Mesodermal cell (in vitro differentiated cells): ENCODE measurements at regions not wholly inside any gene's neighbourhood (a gene's known extent, or its start where the extent isn't known, plus 50 kb on each side); places are given as distances from the start of the nearest gene placed in this dataset.

Source experiments
- H3K27ac ChIP-seq: 2 replicates; pipeline ENCODE4 v1.7.0; 2013; ENCODE audit warnings: mild to moderate bottlenecking, low read depth, low read length, moderate library complexity; ENCODE audit not compliant: severe bottlenecking
- H3K36me3 ChIP-seq: 2 replicates; pipeline ENCODE4 v1.7.1; 2013; ENCODE audit warnings: mild to moderate bottlenecking, low read length, moderate library complexity; ENCODE audit not compliant: control insufficient read depth, insufficient read depth
- H3K4me1 ChIP-seq: one replicate; pipeline ENCODE4 v1.7.1; 2013; ENCODE audit warnings: mild to moderate bottlenecking, low read length; ENCODE audit not compliant: insufficient read depth, control insufficient read depth, poor library complexity, severe bottlenecking
- H3K4me3 ChIP-seq: 2 replicates; pipeline ENCODE4 v1.7.0; 2013; ENCODE audit warnings: low read length, control low read depth, mild to moderate bottlenecking; ENCODE audit not compliant: insufficient read depth, poor library complexity, severe bottlenecking; ENCODE audit errors: extremely low read depth
- H3K9me3 ChIP-seq: 2 replicates; pipeline ENCODE4 v1.7.1; 2013; ENCODE audit warnings: mild to moderate bottlenecking, low read length, moderate library complexity; ENCODE audit not compliant: control insufficient read depth
- WGBS, 2 experiments: methylation state at CpG; one replicate each; pipeline ENCODE4 v1.1.5; 2013; ENCODE audit warnings: missing lambda C conversion rate in 2 of 2; ENCODE audit not compliant: insufficient coverage in 2 of 2; 5-methylcytosine and 5-hydroxymethylcytosine counted together

DNA sequence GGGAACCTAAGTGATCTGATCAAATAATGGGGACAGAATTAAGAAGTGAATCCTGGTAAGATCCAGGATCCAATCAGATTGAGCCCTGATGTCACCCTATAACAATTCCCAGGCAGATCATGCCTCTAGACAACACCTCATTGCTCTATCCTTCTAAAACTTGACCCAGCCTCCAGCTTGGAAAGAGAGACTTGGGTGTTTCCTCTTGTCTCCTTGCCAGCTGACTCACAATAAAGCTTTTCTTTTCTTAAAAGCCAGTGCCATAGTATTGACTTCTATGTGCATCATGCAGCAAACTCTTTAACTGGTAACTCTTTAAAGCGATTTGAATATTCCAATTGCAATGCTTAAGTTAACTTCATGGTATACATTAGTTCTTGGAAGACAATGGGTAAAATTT is 109.6 kb upstream of the CHORDC1 start:
- Histone ChIP-seq H3K4me3 (no peak overlapping the region), H3K4me1 (no peaks in the 10 kb centered on the region), H3K36me3 (no peaks in the 10 kb centered on the region), H3K9me3 (no peaks in the 10 kb centered on the region), H3K27ac (no peak overlapping the region)
- WGBS, 2 experiments: no CpG with 5 or more reads among the region's 1 CpG

DNA sequence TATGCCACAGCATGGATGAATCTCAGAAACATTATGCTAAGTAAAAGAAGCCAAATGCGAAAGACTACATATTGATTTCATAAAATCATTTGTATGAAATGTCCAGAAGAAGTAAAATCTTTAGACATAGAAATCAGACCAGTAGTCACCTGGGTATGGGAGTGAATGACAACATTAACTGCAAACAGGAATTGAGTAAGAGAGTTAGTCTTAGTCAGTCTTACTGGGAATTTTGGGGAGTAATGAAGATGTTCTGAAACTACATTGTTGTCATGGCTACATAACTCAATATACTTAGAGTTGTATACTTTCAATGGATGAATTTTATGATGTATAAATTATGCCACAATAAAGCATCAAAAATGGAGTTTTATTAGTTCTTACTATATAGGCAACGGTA is 107.8 kb upstream of the CHORDC1 start:
- WGBS, 2 experiments: no CpG with 5 or more reads among the region's 2 CpGs

DNA sequence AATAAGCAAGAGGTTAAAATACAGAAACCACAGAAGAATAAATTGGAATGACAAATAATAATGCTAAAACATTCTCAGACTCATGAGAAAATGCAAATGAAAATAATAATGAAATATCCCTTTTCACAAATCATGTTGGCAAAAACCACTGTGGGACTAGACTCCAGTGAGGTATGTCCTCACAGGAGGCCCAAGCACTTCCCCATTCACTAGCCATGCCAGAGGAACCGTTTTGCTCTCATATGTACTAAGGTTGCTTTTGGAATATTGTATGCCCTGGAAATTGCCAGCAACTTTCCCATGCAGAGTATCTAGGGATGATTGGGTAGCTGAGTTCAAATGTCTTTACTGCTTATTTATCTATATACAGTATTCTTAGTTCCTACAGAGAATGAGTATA is 106.2 kb upstream of the CHORDC1 start:
- Histone ChIP-seq H3K27ac (no peak overlapping the region), H3K4me3 (no peak overlapping the region), H3K4me1 (no peaks in the 10 kb centered on the region), H3K9me3 (no peaks in the 10 kb centered on the region), H3K36me3 (no peaks in the 10 kb centered on the region)
- WGBS, 2 experiments: no CpG with 5 or more reads among the region's 1 CpG

More for the DNA sequence above, 107.8 kb upstream of the CHORDC1 start:
- no peaks in the 10 kb centered on the region for H3K36me3 ChIP-seq
- no peak overlapping the region for H3K4me3 ChIP-seq
- H3K27ac ChIP-seq: no peak overlapping the region
- no peaks in the 10 kb centered on the region for H3K9me3 ChIP-seq
- no peaks in the 10 kb centered on the region for H3K4me1 ChIP-seq

DNA sequence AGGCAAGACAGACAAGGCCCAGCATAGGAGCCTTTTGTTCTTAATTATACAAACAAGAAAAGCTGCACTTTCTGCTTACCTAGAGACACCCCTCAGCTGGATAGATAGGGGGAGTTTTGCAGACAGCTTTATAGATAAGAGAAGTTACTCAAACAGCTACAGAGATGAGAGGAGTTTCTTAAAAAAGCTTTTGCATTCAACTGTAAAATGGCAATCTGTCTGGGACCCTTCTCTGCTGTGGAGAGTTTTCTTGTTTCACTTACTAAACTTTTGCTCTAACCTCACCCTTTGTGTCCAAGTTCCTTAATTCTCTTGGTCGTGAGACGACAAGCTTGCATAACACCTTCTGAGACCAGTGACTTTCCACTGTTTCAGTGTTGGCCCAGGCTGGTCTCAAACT is 103.8 kb upstream of the CHORDC1 start:
- Histone ChIP-seq H3K27ac (no peak overlapping the region), H3K4me3 (no peak overlapping the region), H3K9me3 (no peaks in the 10 kb centered on the region), H3K4me1 (no peaks in the 10 kb centered on the region), H3K36me3 (no peaks in the 10 kb centered on the region)
- 62 to 90% methylated on average over 2 of the region's 2 CpGs for WGBS, 2 experiments

DNA sequence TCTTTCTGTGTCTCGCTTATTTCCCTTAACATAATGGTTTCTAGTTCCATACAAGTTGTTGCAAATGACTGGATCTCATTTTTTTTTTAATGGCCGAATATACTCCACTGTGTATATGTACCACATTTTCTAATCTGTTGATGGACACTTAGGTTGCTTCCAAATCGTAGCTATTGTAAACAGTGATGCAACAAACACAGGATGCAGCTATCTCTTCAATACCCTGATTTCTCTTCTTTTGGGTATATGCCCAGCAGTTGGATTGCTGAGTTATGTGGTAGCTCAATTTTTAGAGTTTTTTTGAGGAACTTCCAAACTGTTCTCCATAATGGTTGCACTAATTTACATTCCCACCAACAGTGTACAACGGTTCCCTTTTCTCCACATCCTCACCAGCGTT is 100.4 kb upstream of the CHORDC1 start:
- no peaks in the 10 kb centered on the region for H3K4me1 ChIP-seq
- 86 to 90% methylated on average over 1 to 2 of the region's 5 CpGs for WGBS, 2 experiments
- no peak overlapping the region for H3K27ac ChIP-seq
- H3K4me3 ChIP-seq: no peak overlapping the region
- no peaks in the 10 kb centered on the region for H3K36me3 ChIP-seq
- H3K9me3 ChIP-seq: no peaks in the 10 kb centered on the region

DNA sequence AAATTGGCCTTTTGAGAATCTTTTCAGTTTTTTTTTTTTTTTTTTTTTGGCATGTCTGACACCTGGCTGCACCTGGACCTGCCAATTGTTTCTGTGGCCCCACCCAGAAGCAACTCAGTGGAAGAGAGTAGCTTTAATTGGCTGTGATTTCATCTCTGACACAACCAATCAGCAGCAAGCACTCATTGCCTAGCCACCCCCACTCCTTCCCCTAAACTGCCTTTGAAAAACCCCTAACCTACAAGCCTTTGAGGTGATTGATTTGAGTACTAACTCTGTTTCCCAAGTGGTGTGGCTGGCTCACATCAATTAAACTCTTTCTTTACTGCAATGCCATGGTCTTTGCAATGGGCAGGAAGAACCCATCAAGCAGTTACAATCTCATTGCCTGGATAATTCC is 98.2 kb upstream of the CHORDC1 start:
- H3K27ac ChIP-seq: no peak overlapping the region
- H3K9me3 ChIP-seq: no peaks in the 10 kb centered on the region
- H3K36me3 ChIP-seq: no peaks in the 10 kb centered on the region
- no peak overlapping the region for H3K4me3 ChIP-seq
- H3K4me1 ChIP-seq: no peaks in the 10 kb centered on the region

DNA sequence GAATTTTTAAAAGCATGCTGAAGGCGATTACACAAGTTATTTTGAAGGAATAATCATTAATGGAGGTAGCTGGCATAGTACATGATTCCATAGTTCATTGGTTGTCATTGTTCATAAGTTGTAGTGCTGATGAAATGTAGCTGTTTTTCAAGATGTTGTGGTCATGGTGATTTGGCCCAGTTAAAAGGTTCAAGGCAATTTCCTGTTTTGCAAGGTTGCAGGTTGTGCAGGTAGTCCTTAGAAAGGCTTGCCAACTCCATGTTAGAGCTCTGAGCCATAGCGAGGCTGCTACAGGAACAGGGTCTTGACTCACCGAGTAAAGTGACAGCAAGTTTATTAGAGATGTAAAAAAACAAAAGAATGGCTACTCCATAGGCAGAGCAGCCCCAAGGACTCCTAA is 95.8 kb upstream of the CHORDC1 start:
- WGBS, 2 experiments: 79 to 88% methylated on average over 2 to 3 of the region's 3 CpGs
- Histone ChIP-seq H3K4me3 (no peak overlapping the region), H3K36me3 (no peaks in the 10 kb centered on the region), H3K9me3 (no peaks in the 10 kb centered on the region), H3K4me1 (no peaks in the 10 kb centered on the region), H3K27ac (no peak overlapping the region)

DNA sequence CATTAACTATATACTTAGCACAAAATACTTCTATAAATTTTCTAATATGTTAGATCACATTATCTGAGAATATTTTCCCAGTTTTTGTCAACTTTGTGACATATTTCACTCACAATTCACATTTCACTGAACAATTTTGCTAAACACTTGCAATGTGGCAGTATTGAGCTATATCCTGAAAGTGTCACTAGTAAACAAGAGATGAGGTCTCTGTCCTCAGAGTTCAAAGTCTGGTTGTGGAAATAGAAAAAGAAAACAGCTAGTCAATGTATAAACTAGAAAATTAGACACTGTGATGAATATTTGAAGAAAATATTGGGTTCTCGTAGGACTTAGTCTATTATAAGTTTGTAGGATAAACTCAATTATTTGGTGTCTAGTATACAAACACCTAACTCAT is 87.4 kb upstream of the CHORDC1 start:
- H3K9me3 ChIP-seq: no peaks in the 10 kb centered on the region
- H3K4me3 ChIP-seq: no peak overlapping the region
- WGBS, 2 experiments: no CpG with 5 or more reads among the region's 1 CpG
- H3K27ac ChIP-seq: no peak overlapping the region
- no peaks in the 10 kb centered on the region for H3K36me3 ChIP-seq
- no peaks in the 10 kb centered on the region for H3K4me1 ChIP-seq

DNA sequence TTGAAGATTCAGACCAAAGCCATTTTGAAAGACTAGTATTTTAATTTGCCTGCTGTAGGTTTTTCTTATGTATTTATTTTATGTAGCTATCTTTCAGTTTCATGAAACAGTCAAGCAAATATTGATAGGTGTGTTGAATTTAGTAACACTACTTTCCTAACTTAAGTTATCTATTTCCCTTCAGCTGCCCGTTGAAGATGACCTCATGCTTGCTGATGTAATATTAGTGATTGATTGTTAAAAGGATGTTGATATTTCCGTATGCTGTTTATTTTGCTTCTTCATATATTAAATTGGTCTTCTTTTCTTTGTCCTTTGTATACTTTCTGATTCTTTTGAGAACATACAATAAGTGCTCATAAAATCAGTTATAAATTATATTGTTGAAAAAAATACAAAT is 86.8 kb upstream of the CHORDC1 start:
- Histone ChIP-seq H3K27ac (no peak overlapping the region), H3K9me3 (no peaks in the 10 kb centered on the region), H3K4me1 (no peaks in the 10 kb centered on the region), H3K36me3 (no peaks in the 10 kb centered on the region), H3K4me3 (no peak overlapping the region)
- WGBS, 2 experiments: no CpG with 5 or more reads among the region's 2 CpGs

DNA sequence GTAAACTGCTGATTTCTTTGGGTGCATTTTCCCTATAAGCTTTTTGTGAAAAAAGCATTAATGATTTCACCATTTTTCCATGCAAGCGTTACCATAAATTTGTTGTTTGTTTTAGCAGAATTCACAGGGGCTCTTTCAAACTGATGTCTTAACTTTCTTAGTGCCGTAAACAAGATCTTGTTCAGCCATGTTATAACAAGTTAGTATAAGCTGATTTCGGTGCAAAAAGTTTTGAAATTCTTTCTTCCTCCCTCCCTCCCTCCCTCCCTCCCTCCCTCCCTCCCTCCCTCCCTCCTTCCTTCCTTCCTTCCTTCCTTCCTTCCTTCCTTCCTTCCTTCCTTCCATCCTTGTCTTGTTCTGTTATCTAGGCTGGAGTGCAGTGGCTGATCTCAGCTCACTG is 71.7 kb upstream of the CHORDC1 start:
- 100% methylated on average over 1 of the region's 3 CpGs; no CpG with 5 or more reads in 1 of the 2 experiments for WGBS, 2 experiments
- H3K4me3 ChIP-seq: no peak overlapping the region
- H3K4me1 ChIP-seq: no peaks in the 10 kb centered on the region
- H3K27ac ChIP-seq: no peak overlapping the region
- H3K9me3 ChIP-seq: no peaks in the 10 kb centered on the region
- H3K36me3 ChIP-seq: no peaks in the 10 kb centered on the region

DNA sequence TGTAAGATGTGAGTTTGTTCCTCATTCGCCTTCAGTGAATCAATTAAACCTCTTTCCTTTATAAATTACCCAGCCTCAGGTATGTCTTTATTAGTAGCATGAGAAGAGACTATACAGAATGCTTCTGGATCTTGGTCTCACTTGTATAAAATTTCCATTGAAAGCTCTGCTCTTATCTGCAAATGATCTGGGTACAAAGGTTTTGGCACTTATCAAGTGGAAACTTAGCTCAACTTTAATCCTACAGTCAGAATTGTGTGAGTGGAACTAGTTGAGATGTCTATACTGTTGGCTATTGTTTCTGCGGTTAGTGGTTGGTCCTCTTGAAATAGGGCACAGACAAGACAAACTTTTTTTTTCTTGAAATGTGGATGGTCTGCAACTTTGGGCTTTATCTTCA is 71.2 kb upstream of the CHORDC1 start:
- Histone ChIP-seq H3K27ac (no peak overlapping the region), H3K36me3 (no peaks in the 10 kb centered on the region), H3K4me1 (no peaks in the 10 kb centered on the region), H3K4me3 (no peak overlapping the region), H3K9me3 (no peaks in the 10 kb centered on the region)
- WGBS, 2 experiments: no CpG with 5 or more reads among the region's 2 CpGs
